Stimulated activated CD8-positive, alpha-beta memory T cell treated with anti-CD3 and anti-CD28 coated beads, Interleukin-12 subunit alpha, Interleukin-12 subunit beta, amount 100 ng/mL, for 4 hours (primary cell): ENCODE measurements at regions not wholly inside any gene's neighbourhood (a gene's known extent, or its start where the extent isn't known, plus 50 kb on each side); places are given as distances from the start of the nearest gene placed in this dataset.

ENCODE experiments used
- DNase-seq: peaks from one replicate; pipeline ENCODE4 v3.0.0-alpha.2; 2020; ENCODE audit warnings: low read depth

GRCh38 chr3:94512876-94513275 is 450.0 kb downstream of the NSUN3 start:
- no peak for DNase-seq

- no peak for DNase-seq
Measured at GRCh38 chr3:94513600-94513999, 450.7 kb downstream of the NSUN3 start.

GRCh38 chr3:94515983-94516382 is 453.1 kb downstream of the NSUN3 start:
- DNase-seq, result no peak

DNA sequence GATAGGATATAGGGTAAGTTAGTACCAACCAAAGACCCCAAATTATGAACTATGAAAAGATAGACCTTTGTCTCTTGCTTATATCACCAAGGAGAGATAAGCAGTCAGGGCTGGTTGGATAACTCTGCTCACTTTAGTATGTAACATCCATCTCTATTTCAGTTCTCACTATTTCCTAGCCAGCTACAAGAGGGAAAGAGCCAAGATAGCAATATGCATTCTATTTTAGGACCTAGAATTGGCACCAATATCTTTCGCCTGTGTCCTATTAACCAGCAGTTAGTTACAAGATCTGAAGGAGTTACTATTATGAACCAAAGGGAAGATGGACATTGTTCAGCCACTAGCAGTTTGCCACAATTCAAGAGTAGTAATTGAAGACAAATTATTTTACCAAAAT is 457.5 kb downstream of the NSUN3 start:
- no peak for DNase-seq

- no peak for DNase-seq
Measured at GRCh38 chr3:94522488-94522887, 459.6 kb downstream of the NSUN3 start.

DNA sequence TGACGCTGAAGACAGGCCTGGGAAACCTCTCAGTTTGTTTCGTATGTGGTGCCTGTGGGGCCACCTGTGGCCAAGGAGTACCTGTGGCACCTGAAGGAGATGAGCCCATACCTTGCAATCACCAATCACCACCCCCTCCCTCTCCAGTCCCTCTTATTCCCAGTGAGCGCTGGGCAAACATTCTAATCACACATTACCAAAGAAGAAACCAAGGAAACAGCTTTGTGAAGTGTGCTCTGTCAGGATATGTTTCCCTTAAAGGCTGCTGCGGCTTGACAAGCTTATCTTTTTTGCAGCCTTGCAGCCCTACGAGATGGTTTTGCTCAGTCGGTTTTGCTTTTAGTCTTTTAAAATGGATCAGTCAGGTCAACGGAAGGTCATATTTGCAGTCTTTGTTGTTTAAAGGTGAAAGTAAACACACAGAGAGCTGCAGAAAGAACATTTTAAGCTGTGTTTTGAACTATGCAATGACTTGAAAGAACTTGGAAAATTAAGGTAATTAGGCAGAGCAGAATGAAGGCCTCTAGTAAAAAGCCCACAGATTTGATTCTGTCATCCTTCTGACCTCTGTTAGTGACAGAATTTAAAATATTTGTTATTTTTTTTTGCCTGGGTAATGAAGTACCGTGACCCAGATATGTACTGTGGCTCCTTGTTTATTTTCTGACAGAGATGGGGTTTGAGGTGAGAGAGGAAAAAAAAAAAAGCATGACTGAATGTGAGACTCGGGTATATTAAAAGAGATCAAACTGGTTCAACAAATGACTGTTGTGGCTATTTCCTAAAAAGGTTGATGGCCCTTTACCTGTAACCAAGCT is 461.4 kb downstream of the NSUN3 start:
- no peak for DNase-seq

DNA sequence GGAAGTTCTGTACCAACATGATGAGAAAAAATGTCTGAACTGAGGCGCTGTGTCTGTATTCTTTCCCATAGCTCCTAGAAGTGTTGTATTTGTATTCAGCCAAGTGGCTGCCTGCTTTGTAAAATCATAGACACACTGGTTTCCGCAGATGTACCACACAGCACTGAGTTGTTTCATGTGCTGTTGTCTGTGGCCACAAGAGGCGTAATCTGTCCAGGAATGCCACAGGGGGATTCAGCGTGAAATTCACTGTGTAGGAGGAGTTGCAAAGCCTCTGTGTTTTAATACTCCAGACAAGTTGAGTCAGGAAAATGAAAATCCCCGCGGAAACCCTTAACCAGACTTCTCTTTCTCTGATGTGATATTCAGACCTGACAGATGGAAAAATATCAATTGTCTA is 462.2 kb downstream of the NSUN3 start:
- DNase-seq, result no peak

DNA sequence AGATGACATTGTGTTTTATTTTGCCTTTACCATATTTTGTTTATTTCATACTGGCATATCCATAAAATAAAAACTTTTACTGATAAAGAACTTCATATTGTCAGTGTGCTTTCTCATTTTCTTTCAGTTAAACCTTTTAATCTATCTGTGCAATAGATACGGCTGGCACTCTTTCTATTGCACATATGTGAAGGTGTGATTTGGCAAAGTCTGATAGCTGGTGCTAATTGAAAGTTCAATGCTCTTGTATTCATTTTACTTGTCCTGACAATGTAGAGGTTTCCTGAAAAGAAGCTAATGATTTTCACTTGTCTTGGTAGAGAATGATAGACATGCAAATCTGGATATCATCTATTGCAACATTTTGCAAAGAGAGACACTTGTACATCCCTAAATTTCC is 467.0 kb downstream of the NSUN3 start:
- DNase-seq, result no peak

GRCh38 chr3:94532951-94533350 is 470.1 kb downstream of the NSUN3 start:
- DNase-seq, result no peak

- DNase-seq, result no peak
Measured at GRCh38 chr3:94539937-94540336, 477.1 kb downstream of the NSUN3 start.

DNA sequence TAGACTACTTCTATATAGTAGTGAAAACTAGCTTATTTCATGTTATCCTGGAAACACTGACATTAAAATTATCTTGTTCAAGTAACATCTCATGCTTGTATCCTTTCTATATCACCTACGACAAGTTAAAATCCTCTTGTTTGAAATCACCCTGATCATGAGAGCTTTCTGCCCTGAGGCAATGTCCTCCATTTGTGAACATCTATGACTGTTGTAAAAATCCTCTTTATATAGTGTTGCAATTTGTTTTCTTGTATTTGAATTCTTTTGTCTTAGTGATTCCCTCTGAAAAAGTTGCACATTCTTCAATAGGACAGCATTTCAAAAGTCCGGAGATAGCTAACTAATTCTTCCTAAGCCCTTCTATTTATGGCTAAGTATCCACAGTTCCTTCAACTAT is 480.3 kb downstream of the NSUN3 start:
- no peak for DNase-seq

GRCh38 chr3:94544131-94544789 is 481.4 kb downstream of the NSUN3 start:
- DNase-seq, result no peak

DNA sequence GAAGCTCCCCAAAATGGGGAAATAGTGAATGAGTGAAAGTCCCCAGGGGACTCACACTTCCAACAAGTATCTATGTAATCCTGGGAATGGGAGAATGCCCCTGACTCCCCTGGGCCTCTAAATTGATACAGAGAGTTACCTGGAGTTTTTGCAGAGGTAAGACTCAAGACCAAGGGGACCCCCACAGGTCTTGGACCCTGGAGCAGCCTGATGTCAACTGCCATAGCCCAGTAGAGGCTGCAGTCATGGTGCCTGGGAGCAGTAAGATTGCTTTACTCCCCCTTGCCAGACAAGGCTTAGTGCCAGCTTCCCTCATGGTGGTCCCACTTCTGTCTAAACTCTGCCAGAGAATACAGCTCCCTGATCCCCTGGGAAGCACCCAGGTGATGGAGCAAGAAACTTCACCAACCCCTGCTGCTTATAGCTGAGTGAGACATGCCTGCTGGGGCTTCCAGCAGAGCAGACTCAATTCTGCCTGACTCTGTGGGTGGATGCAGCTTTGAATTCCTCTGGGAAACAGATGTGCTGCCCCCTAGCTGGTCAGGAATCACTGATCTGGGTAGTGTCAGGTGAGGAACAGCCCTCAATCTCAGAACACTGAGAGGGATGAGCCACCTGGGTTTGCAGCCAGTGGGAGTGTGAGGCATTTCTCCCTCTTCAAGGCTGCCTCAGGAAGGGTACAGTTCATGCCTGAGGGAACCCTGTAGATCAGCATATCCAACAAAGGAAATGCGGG is 485.9 kb downstream of the NSUN3 start:
- no peak for DNase-seq

GRCh38 chr3:94561094-94561493 is 498.2 kb downstream of the NSUN3 start:
- DNase-seq, result no peak

- DNase-seq, result no peak
Measured at GRCh38 chr3:94564247-94564646, 501.4 kb downstream of the NSUN3 start.

DNA sequence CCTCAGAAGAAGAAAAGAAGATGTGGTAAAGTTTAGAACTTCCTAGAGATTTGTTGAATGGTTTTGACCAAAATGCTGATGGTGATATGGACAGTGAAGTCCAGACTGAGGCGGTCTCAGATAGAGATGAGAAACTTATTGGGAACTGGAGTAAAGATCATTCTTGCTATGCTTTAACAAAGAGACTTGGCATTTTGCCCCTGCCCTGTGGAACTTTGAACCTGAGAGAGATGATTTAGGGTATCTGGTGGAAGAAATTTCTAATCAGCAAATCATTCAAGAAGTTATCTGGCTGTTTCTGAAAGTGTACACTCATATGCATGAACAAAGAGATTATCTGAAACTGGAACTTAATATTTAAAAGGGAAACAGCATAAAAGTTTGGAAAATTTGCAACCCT is 505.2 kb downstream of the NSUN3 start:
- no peak for DNase-seq

DNA sequence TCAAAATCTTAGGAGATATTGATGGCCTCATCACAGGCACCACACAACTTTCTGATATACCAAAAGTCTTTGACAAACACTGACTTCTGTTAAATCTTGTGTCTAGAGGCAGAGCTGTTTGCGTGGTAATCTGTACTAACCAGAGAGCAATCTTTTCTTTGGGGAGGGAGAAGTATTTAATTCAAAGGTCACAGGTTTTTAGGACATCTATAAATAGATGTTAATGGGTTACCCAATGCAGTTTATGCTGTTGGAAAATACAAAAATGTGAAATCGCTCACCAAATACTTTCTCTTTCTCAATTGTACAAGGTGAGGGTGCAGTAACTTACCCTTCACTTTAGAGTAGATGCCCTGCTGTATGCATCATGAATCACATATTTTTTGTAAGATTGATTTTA is 510.5 kb downstream of the NSUN3 start:
- DNase-seq, result no peak

- no peak for DNase-seq
Measured at GRCh38 chr3:94587291-94587690, 524.4 kb downstream of the NSUN3 start.

DNA sequence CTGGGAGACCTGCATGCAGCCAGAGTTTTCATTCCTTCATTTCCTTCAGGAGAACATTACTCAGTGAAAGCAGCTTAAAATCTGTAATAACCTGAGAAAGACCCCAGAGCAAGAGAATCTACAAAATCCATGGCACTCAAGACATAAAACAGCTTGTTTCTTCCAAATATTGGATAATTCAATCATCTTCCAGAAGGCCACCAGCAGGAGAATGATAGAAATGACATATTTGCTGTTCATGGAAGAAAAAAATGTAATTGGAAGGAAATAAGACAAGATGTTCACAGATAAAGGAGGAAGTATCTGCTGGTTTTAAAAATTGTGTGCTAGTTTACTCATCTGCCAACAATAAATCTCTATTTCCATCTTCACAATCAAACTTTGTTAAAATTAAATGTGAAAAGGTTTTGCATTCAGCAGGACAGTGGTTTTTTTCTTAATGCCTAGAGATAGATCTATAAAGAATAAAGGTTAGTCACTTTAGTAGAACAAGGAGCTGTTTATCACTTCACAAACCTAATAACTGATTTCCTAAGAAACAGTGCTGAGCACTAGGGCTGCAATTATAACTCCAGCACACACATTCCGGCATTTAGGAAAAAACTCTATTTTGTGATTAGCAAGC is 530.8 kb downstream of the NSUN3 start:
- no peak for DNase-seq

GRCh38 chr3:94596141-94596540 is 533.3 kb downstream of the NSUN3 start:
- DNase-seq, result no peak

DNA sequence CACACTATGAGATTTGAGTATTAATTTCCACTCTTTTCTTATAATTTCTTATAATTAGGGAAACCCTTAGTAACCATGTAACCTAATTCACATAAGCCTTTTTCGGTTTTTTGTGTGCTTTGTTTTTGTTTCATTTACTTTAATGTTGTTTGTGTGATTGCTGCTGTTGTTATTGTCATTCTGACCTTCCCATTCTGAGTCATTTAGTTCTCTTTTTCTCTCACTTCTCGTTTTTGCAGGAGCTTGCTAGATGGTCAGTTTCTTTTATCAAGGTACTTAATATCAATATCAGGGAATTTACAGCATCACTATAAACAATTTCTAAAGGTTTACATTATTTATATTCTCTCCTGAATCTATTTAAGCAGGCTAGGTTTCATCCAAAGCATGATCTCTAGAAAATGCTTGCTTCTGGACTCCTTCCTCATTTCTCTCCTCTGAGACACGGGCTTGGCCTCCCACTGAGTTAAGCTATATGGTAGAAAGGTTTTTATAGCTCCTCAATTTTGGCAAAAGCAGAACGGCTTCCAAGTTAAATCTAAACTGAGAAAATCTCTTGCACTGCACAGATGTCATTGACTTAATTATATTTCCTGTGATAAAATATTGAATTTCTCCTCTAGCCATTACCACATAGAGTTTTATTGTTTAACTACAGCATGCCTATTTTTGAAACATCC is 534.2 kb downstream of the NSUN3 start:
- no peak for DNase-seq

DNA sequence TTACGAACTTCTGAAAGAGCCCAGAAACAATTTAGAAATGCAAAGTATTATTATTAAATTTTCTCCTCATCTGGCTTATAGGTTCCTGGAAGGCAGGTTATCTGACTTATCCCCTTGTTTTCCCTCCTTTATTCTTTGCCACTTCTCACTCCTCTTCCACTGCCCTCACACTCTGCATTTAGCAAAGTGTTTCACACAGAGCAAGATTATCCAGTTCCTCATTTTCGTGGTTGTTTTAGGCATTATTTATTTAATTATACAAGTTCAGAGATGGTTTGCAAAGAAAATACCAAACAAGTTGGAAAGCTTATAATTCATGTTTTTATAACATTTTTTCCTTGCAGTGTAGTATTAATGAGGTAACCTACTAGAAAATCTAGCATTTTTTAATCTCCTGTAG is 544.9 kb downstream of the NSUN3 start:
- DNase-seq, result no peak
